HTR-8/SVneo (cell line): ENCODE measurements at regions not wholly inside any gene's neighbourhood (a gene's known extent, or its start where the extent isn't known, plus 50 kb on each side); places are given as distances from the start of the nearest gene placed in this dataset.
"Not testable (repeated sequence)": the region's sequence is repeated elsewhere in the genome, so short reads cannot be mapped to it uniquely, and the experiment has no call there.

Source experiments
- DNase-seq: peaks from one replicate; pipeline ENCODE4 v3.0.0; 2011; ENCODE audit warnings: low spot score, mixed read lengths; ENCODE audit not compliant: insufficient read length
- FAIRE-seq: peaks from 2 replicates; lab custom pipeline; 2011; peaks lifted over from hg19 to GRCh38; lab: Jason Lieb, UNC

GRCh38 chr16:80915079-80915450 lies 91.6 kb downstream of the CMC2 start:
- DNase-seq, result no peak
- FAIRE-seq, result peak; percentile 42

- no peak for FAIRE-seq
- DNase-seq, result no peak
Measured at GRCh38 chr16:80914379-80915078, 92.2 kb downstream of the CMC2 start.

GRCh38 chr16:80913397-80913796 lies 93.3 kb downstream of the CMC2 start:
- DNase-seq (no peak), FAIRE-seq (peak; percentile 62)

DNA sequence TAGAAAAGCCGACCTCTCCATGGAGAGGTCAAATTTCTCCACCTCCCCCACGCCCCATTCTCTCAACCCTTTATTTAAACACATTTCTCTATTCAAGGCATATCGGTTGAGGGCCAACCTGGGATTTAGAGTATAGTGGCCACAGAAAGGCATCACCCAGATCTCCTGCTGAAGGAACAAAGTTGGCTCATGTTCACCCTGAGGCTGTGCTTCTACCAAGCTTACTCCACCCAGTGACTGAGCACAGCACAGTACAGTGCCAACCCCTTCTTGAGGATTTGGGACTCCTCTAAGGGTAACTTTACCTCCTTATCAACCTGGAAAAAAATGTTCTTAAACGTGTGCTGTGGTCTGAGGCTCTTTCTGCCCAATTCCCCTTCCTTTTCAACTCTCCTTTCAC lies 94.0 kb downstream of the CMC2 start:
- no peak for DNase-seq
- FAIRE-seq, result no peak

DNA sequence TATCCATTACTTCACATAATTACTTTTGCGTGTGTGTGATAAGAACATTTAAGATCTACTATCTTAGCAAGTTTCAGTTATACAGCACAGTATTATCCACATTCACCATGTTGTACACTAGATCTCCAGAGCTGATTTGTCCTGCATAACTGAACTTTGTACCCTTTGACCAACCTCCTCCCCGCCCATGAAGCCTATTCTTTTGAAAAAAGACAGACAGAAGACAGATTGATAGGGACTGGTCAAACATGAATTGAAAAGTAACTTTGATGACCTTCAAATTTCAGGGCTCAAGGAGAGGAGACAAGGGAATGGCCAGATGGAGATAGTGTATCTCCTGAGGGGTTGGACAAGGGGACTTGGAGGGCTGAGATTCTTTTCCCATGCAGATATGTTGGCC lies 96.3 kb downstream of the CMC2 start:
- no peak for FAIRE-seq

DNA sequence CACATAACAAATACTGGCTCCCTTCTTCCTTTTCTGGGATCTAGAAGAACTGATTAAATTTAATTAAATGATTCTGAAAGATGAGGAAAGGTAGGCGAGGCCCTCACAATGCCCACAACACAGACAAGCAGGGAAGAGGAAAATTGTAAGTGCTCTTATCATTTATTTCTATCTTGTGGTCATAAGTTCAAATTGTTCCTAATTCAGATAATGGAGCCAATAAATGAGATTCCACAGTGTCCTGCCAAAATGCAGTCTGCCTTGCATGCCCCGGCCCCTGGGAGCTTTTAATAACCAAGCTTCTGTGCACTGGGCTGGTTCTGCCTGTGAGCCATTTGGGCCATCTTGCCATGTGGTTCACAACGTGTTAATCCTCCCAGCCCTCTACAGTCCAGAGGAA lies 97.0 kb downstream of the CMC2 start:
- no peak for FAIRE-seq

More for the DNA sequence above, 96.3 kb downstream of the CMC2 start:
- DNase-seq, result no peak

GRCh38 chr16:80906169-80906568 lies 100.5 kb downstream of the CMC2 start:
- DNase-seq, FAIRE-seq: not testable (repeated sequence)

More for the DNA sequence above, 97.0 kb downstream of the CMC2 start:
- DNase-seq, result no peak

- FAIRE-seq, result no peak
- no peak for DNase-seq
Measured at GRCh38 chr16:80903616-80904015, 99.2 kb upstream of the CDYL2 start.

DNA sequence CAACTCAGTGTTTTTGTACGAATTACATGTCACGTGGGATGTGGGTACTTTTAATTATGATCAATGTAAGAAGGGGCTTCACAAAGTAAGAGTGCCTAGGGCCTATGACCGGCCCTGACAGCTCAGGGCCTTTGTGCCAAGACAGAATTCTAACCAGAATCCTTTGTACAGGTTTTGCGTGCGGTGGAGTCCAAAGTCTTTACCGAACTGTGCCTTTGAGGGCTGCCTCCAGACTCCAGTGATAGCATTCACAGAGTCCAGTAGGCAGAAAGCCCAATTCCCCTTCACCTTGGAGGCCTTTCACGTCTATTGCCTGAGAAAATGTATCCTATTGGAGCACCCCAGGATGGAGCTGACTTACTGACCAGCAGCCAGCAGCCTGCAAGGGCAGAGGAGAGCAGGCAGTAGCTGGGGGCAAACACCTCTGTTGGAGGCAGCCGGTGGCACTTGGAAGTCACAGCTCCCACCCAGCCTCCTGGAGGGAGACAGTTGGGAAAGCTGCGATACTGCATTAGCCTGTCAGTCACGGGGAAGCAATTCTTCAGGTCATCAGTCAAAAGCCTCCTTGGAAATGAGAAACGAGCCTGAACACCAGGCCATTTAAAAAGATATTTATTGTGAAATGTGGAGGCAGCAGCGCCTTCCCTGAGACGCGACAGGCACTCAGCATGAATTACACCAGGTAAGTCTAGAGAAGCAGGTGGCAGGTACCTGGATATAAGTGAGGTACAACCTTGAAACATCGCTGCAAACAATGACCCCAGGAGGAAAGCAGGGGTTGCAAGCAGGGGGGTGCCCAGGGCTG lies 98.1 kb upstream of the CDYL2 start:
- FAIRE-seq, result no peak
- no peak for DNase-seq

DNA sequence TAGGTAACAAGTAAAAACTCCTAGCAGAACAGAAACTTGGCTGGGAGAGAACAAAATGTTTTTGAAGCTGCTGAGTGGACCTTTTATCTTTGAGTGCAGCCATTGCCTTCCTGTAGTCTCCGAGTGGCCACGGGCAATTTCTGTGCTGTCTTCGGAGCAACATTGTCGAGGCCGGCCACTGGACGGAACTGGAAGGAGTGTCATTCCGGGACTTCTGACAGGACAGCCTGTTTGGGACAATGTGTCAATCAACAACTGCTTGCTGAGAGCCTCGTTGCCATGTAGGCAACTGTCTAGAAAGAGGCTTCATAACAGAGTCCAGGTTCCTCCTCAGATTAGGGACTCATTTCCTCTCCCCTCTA lies 96.2 kb upstream of the CDYL2 start:
- FAIRE-seq, result no peak

GRCh38 chr16:80899809-80900592 lies 95.6 kb upstream of the CDYL2 start:
- FAIRE-seq, result no peak
- DNase-seq, result peak; percentile 35

More for the DNA sequence above, 96.2 kb upstream of the CDYL2 start:
- no peak for DNase-seq

GRCh38 chr16:80896776-80897175 lies 92.4 kb upstream of the CDYL2 start:
- FAIRE-seq (no peak), DNase-seq (no peak)

GRCh38 chr16:80894091-80894490 lies 89.7 kb upstream of the CDYL2 start:
- FAIRE-seq (no peak), DNase-seq (no peak)

GRCh38 chr16:80893686-80894085 lies 89.3 kb upstream of the CDYL2 start:
- FAIRE-seq, result no peak
- no peak for DNase-seq

DNA sequence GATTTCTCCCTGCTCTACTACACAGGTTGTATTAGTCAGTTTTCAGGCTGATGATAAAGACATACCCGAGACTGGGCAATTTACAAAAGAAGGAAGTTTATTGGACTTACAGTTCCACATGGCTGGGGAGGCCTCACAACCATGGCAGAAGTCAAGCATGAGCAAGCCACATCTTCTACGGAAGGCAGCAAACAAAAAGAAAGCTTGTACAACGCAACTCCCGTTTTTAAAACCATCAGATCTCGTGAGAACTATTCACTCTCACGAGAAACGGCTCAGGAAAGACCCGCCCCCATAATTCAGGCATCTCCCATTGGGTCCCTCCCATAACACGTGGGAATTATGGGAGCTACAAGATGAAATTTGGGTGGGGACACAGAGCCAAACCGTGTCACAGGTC lies 88.0 kb upstream of the CDYL2 start:
- not testable (repeated sequence) for DNase-seq, FAIRE-seq

DNA sequence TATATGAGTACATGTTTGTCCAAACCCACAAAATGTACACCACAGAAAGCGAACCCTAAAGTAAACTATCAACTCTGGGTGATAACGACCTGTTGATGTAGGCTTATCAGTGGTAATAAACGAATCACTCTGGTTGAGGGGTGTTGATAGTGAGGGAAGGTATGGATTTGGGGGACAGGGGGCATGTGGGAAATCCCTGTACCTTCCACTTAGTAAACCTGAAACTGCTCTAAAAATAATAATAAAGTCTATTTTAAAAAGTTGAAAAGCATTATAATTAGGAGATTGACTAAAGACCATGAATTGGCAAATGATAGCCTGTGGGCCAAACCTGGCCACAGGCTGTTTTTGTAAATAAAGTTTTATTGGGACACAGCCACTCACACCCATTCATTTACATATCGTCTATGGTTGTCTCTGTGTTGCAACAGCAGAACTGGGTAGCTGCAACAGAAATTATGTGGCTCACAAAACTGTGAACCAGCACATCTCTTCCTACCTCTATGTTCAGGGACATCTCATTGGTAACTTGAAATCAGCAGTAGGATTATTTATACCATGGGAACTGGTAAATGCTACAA lies 85.5 kb upstream of the CDYL2 start:
- DNase-seq, result no peak
- peak; percentile 23 for FAIRE-seq

GRCh38 chr16:80887062-80887461 lies 82.7 kb upstream of the CDYL2 start:
- no peak for DNase-seq
- FAIRE-seq, result no peak

- DNase-seq (no peak), FAIRE-seq (no peak)
Measured at GRCh38 chr16:80883816-80884215, 79.4 kb upstream of the CDYL2 start.

- DNase-seq (no peak), FAIRE-seq (no peak)
Measured at GRCh38 chr16:80883159-80883642, 78.8 kb upstream of the CDYL2 start.

DNA sequence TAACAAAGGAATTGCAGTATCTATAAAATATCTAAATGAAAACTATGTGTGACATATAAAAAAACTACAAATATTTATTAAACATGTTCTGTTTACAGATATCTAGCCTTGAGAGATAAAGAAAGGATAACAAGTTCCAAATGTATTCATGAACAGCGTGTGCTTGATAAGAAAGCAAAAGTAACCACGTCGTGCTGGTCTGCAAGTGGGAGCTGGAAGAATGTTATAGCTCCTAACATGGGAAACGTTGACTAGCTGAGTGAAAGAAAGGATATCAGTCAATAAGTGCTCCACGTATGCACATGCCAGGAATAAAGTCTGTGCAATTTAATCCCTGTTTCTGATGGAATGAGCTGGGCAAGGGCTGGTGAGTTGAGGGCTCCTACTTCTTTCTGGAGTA lies 71.2 kb upstream of the CDYL2 start:
- FAIRE-seq, result no peak

More for the DNA sequence above, 71.2 kb upstream of the CDYL2 start:
- DNase-seq, result no peak
